Neural cell (in vitro differentiated cells): ENCODE measurements at regions not wholly inside any gene's neighbourhood (a gene's known extent, or its start where the extent isn't known, plus 50 kb on each side); places are given as distances from the start of the nearest gene placed in this dataset.

ENCODE experiments used
- H2AFZ ChIP-seq: fragments of 200-600, 300-800 bp; sonication (generic), shearing (Covaris generic); 2 replicates; pipeline ENCODE4 v1.6.0; 2014; ENCODE audit warnings: low read depth, mild to moderate bottlenecking, antibody characterized with exemption, low read length, moderate library complexity
- H3F3A ChIP-seq: fragments of 200-600 bp; shearing (Covaris generic); 2 replicates; pipeline ENCODE4 v1.6.1; 2016; ENCODE audit warnings: mild to moderate bottlenecking, moderate library complexity, mixed read lengths, antibody characterized with exemption, low read length; ENCODE audit not compliant: insufficient read depth, poor library complexity, severe bottlenecking
- H3K27ac ChIP-seq: fragments of 200-600, 300-800 bp; sonication (generic), shearing (Covaris generic); 2 replicates; pipeline ENCODE4 v1.5.1; 2014; ENCODE audit warnings: mild to moderate bottlenecking, low read length, moderate library complexity
- H3K27me3 ChIP-seq: fragments of 300-800, 200-600 bp; sonication (generic), shearing (Covaris generic); 2 replicates; pipeline ENCODE4 v1.6.0; 2014; ENCODE audit warnings: mild to moderate bottlenecking, low read depth, low read length, moderate library complexity; ENCODE audit not compliant: insufficient read depth
- H3K36me3 ChIP-seq: fragments of 300-800, 200-600 bp; sonication (generic), shearing (Covaris generic); 2 replicates; pipeline ENCODE4 v1.5.1; 2014; ENCODE audit warnings: mild to moderate bottlenecking, antibody characterized with exemption, low read length, moderate library complexity; ENCODE audit not compliant: insufficient read depth
- H3K4me2 ChIP-seq: fragments of 300-800, 200-600 bp; sonication (generic), shearing (Covaris generic); 2 replicates; pipeline ENCODE4 v1.6.0; 2014; ENCODE audit warnings: mild to moderate bottlenecking, low read length
- H3K4me3 ChIP-seq: fragments of 300-800, 200-600 bp; sonication (generic), shearing (Covaris generic); 2 replicates; pipeline ENCODE4 v1.5.1; 2014; ENCODE audit warnings: mild to moderate bottlenecking, low read length, moderate library complexity
- H3K79me2 ChIP-seq: fragments of 200-600 bp; shearing (Covaris generic); replicated peaks from 2 replicates; pipeline ENCODE4 v1.6.0; 2014; ENCODE audit warnings: mild to moderate bottlenecking, low read length, moderate library complexity; ENCODE audit not compliant: insufficient read depth
- H3K9ac ChIP-seq: fragments of 300-800, 200-600 bp; sonication (generic), shearing (Covaris generic); 2 replicates; pipeline ENCODE4 v1.6.1; 2016; ENCODE audit warnings: mild to moderate bottlenecking, low read length, mixed read lengths
- H3K9me2 ChIP-seq: fragments of 200-600 bp; shearing (Covaris generic); 2 replicates; pipeline ENCODE4 v1.6.1; 2016; ENCODE audit warnings: mild to moderate bottlenecking, low read length, mixed read lengths; ENCODE audit not compliant: insufficient read depth
- H3K9me3 ChIP-seq: fragments of 200-600, 300-800 bp; sonication (generic), shearing (Covaris generic); 2 replicates; pipeline ENCODE4 v1.6.1; 2016; ENCODE audit warnings: mild to moderate bottlenecking, mixed run types, low read length, moderate library complexity, mixed read lengths
- H4K20me1 ChIP-seq: fragments of 200-600 bp; shearing (Covaris generic); 2 replicates; pipeline ENCODE4 v1.6.1; 2016; ENCODE audit warnings: mild to moderate bottlenecking, mixed run types; ENCODE audit not compliant: insufficient read depth
- EP300 ChIP-seq: fragments of 450-650 bp; conservative IDR thresholded peaks from 2 replicates; pipeline ENCODE4 v1.6.1; 2014; ENCODE audit warnings: antibody characterized with exemption, mild to moderate bottlenecking, moderate library complexity; ENCODE audit not compliant: poor library complexity, severe bottlenecking
- EZH2 ChIP-seq: fragments of 200-600, 300-800 bp; shearing (Covaris generic), sonication (generic); IDR thresholded peaks from 2 replicates; pipeline ENCODE4 v1.6.1; 2014; ENCODE audit warnings: antibody characterized with exemption, low read length, borderline replicate concordance, mild to moderate bottlenecking; ENCODE audit not compliant: insufficient read depth, poor library complexity, severe bottlenecking
- MXI1 ChIP-seq: fragments of 450-650 bp; conservative IDR thresholded peaks from 2 replicates; pipeline ENCODE4 v1.6.1; 2014; ENCODE audit warnings: antibody characterized with exemption, mild to moderate bottlenecking; ENCODE audit not compliant: poor library complexity, severe bottlenecking
- POLR2AphosphoS5 ChIP-seq: IDR thresholded peaks from 2 replicates; pipeline ENCODE4 v1.6.1; 2012
- RAD21 ChIP-seq: fragments of 450-650 bp; conservative IDR thresholded peaks from 2 replicates; pipeline ENCODE4 v1.6.1; 2014; ENCODE audit warnings: antibody characterized with exemption, mild to moderate bottlenecking, moderate library complexity
- REST ChIP-seq: IDR thresholded peaks from 2 replicates; pipeline ENCODE4 v1.6.1; 2012; ENCODE audit warnings: borderline replicate concordance
- TAF1 ChIP-seq: IDR thresholded peaks from 2 replicates; pipeline ENCODE4 v1.6.1; 2012; ENCODE audit warnings: low read depth
- TF ChIP-seq, protein P1 (sequence below): fragments of 450-650 bp; IDR thresholded peaks from 2 replicates; pipeline ENCODE4 v1.5.1; 2014; ENCODE audit warnings: antibody characterized with exemption, mild to moderate bottlenecking, moderate library complexity; ENCODE audit not compliant: poor library complexity, severe bottlenecking

- H2AFZ ChIP-seq, result no peak overlapping the region
- no peak overlapping the region for H3K9ac ChIP-seq
- no peak overlapping the region for H3K4me3 ChIP-seq
- no peak for TF ChIP-seq MXI1
- TF ChIP-seq TAF1, result no peak
- TF ChIP-seq EZH2, result no peak
- no peak for TF ChIP-seq REST
- no peak for TF ChIP-seq RAD21
- TF ChIP-seq EP300, result no peak
- no peak for TF ChIP-seq POLR2AphosphoS5
- TF ChIP-seq, protein P1, sequence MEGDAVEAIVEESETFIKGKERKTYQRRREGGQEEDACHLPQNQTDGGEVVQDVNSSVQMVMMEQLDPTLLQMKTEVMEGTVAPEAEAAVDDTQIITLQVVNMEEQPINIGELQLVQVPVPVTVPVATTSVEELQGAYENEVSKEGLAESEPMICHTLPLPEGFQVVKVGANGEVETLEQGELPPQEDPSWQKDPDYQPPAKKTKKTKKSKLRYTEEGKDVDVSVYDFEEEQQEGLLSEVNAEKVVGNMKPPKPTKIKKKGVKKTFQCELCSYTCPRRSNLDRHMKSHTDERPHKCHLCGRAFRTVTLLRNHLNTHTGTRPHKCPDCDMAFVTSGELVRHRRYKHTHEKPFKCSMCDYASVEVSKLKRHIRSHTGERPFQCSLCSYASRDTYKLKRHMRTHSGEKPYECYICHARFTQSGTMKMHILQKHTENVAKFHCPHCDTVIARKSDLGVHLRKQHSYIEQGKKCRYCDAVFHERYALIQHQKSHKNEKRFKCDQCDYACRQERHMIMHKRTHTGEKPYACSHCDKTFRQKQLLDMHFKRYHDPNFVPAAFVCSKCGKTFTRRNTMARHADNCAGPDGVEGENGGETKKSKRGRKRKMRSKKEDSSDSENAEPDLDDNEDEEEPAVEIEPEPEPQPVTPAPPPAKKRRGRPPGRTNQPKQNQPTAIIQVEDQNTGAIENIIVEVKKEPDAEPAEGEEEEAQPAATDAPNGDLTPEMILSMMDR, result no peak
- no peak overlapping the region for H3K27ac ChIP-seq
- no peak overlapping the region for H3K4me2 ChIP-seq
- H3K9me3 ChIP-seq, result no peaks in the 10 kb centered on the region
- no peaks in the 10 kb centered on the region for H3F3A ChIP-seq
- no peaks in the 10 kb centered on the region for H4K20me1 ChIP-seq
- no peaks in the 10 kb centered on the region for H3K27me3 ChIP-seq
- H3K9me2 ChIP-seq, result no peaks in the 10 kb centered on the region
- no peaks in the 10 kb centered on the region for H3K79me2 ChIP-seq
- H3K36me3 ChIP-seq, result no peaks in the 10 kb centered on the region
These were observed 59.8 kb upstream of the ATP1B1 start for GRCh38 chr1:169046671-169047070.

- Histone ChIP-seq H4K20me1 (no peaks in the 10 kb centered on the region), H3K36me3 (no peaks in the 10 kb centered on the region), H3K9ac (no peak overlapping the region), H3K4me3 (no peak overlapping the region), H3K9me2 (no peaks in the 10 kb centered on the region), H3K9me3 (no peaks in the 10 kb centered on the region), H3K27me3 (no peaks in the 10 kb centered on the region), H3K79me2 (no peaks in the 10 kb centered on the region), H3K27ac (no peak overlapping the region), H3F3A (no peaks in the 10 kb centered on the region), H2AFZ (no peak overlapping the region), H3K4me2 (no peak overlapping the region)
- TF ChIP-seq EP300 (no peak), TAF1 (no peak), REST (no peak)
- TF ChIP-seq, protein P1, result no peak
These were observed 59.4 kb upstream of the ATP1B1 start for GRCh38 chr1:169047074-169047473.
